K562 (cell line): ENCODE measurements at regions not wholly inside any gene's neighbourhood (a gene's known extent, or its start where the extent isn't known, plus 50 kb on each side); places are given as distances from the start of the nearest gene placed in this dataset.

Experiments used
- RFX5 ChIP-seq: IDR thresholded peaks from 2 replicates; pipeline ENCODE4 v1.6.1; 2011; ENCODE audit warnings: low read depth, mild to moderate bottlenecking, improper control_type of control experiment, low read length
- TF ChIP-seq, protein P1 (sequence below), 2 experiments: fragments of 450-650 bp in 1 of 2; IDR thresholded peaks; 2 replicates each; pipeline ENCODE4 v1.6.1; 2011 to 2017; ENCODE audit warnings: low read depth in 2 of 2, antibody characterized with exemption in 1 of 2, borderline replicate concordance in 1 of 2, low read length in 1 of 2, mild to moderate bottlenecking in 1 of 2, mixed read lengths in 1 of 2; ENCODE audit not compliant: control insufficient read depth in 1 of 2
- TF ChIP-seq, protein P2 (sequence below): IDR thresholded peaks from 3 replicates; pipeline ENCODE4 v1.6.1; 2011; ENCODE audit warnings: borderline replicate concordance, mild to moderate bottlenecking; ENCODE audit not compliant: insufficient read length, insufficient read depth
- TF ChIP-seq, protein P3 (sequence below), 2 experiments: IDR thresholded peaks in 1 of 2; conservative IDR thresholded peaks in 1 of 2; 2 replicates each; pipeline ENCODE4 v1.6.1; 2016; ENCODE audit warnings: low read depth in 2 of 2, mild to moderate bottlenecking in 1 of 2, missing compliant biosample characterization in 1 of 2, missing genetic modification characterization in 1 of 2, moderate library complexity in 1 of 2
- TF ChIP-seq, protein P4 (sequence below): fragments of 450-650 bp; IDR thresholded peaks from 2 replicates; pipeline ENCODE4 v1.6.1; 2017; ENCODE audit warnings: antibody characterized with exemption, mild to moderate bottlenecking

DNA sequence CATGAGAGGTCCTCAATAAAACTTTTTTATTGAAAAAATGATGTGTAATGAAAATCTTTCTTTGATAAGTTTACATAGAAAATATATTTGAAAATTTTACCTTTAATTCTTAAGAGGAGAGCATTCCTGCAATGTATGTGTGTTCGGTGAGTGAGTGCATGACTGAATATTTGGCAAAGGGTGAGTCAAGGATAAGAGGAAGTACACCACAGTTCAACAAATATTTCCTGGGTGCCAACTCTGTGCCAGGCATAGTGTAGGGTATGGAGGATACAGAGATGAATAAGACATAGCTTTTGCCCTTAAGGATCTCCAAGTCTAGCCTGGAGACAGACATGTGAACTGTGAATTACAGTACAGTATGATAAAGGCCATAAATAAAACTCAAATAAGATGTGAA is 84.7 kb upstream of the GPR101 start (continued):
- TF ChIP-seq, protein P1, sequence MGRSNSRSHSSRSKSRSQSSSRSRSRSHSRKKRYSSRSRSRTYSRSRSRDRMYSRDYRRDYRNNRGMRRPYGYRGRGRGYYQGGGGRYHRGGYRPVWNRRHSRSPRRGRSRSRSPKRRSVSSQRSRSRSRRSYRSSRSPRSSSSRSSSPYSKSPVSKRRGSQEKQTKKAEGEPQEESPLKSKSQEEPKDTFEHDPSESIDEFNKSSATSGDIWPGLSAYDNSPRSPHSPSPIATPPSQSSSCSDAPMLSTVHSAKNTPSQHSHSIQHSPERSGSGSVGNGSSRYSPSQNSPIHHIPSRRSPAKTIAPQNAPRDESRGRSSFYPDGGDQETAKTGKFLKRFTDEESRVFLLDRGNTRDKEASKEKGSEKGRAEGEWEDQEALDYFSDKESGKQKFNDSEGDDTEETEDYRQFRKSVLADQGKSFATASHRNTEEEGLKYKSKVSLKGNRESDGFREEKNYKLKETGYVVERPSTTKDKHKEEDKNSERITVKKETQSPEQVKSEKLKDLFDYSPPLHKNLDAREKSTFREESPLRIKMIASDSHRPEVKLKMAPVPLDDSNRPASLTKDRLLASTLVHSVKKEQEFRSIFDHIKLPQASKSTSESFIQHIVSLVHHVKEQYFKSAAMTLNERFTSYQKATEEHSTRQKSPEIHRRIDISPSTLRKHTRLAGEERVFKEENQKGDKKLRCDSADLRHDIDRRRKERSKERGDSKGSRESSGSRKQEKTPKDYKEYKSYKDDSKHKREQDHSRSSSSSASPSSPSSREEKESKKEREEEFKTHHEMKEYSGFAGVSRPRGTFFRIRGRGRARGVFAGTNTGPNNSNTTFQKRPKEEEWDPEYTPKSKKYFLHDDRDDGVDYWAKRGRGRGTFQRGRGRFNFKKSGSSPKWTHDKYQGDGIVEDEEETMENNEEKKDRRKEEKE (IDR thresholded peaks at IDR 0.05; ENCODE audit: borderline replicate concordance in 1 of 2, control insufficient read depth in 1 of 2, low read depth in 2 of 2, low read length in 1 of 2): no peak
- TF ChIP-seq, protein P2, sequence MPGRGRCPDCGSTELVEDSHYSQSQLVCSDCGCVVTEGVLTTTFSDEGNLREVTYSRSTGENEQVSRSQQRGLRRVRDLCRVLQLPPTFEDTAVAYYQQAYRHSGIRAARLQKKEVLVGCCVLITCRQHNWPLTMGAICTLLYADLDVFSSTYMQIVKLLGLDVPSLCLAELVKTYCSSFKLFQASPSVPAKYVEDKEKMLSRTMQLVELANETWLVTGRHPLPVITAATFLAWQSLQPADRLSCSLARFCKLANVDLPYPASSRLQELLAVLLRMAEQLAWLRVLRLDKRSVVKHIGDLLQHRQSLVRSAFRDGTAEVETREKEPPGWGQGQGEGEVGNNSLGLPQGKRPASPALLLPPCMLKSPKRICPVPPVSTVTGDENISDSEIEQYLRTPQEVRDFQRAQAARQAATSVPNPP: no peak
- TF ChIP-seq, protein P3, sequence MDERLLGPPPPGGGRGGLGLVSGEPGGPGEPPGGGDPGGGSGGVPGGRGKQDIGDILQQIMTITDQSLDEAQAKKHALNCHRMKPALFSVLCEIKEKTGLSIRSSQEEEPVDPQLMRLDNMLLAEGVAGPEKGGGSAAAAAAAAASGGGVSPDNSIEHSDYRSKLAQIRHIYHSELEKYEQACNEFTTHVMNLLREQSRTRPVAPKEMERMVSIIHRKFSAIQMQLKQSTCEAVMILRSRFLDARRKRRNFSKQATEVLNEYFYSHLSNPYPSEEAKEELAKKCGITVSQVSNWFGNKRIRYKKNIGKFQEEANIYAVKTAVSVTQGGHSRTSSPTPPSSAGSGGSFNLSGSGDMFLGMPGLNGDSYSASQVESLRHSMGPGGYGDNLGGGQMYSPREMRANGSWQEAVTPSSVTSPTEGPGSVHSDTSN (CRISPR knock-in tag; IDR thresholded peaks at IDR 0.05; ENCODE audit: low read depth): no peak
- TF ChIP-seq, protein P3 (tag; conservative IDR thresholded peaks at IDR 0.05; ENCODE audit: low read depth): no peak
- TF ChIP-seq, protein P4, sequence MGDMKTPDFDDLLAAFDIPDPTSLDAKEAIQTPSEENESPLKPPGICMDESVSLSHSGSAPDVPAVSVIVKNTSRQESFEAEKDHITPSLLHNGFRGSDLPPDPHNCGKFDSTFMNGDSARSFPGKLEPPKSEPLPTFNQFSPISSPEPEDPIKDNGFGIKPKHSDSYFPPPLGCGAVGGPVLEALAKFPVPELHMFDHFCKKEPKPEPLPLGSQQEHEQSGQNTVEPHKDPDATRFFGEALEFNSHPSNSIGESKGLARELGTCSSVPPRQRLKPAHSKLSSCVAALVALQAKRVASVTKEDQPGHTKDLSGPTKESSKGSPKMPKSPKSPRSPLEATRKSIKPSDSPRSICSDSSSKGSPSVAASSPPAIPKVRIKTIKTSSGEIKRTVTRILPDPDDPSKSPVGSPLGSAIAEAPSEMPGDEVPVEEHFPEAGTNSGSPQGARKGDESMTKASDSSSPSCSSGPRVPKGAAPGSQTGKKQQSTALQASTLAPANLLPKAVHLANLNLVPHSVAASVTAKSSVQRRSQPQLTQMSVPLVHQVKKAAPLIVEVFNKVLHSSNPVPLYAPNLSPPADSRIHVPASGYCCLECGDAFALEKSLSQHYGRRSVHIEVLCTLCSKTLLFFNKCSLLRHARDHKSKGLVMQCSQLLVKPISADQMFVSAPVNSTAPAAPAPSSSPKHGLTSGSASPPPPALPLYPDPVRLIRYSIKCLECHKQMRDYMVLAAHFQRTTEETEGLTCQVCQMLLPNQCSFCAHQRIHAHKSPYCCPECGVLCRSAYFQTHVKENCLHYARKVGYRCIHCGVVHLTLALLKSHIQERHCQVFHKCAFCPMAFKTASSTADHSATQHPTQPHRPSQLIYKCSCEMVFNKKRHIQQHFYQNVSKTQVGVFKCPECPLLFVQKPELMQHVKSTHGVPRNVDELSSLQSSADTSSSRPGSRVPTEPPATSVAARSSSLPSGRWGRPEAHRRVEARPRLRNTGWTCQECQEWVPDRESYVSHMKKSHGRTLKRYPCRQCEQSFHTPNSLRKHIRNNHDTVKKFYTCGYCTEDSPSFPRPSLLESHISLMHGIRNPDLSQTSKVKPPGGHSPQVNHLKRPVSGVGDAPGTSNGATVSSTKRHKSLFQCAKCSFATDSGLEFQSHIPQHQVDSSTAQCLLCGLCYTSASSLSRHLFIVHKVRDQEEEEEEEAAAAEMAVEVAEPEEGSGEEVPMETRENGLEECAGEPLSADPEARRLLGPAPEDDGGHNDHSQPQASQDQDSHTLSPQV: no peak
- no peak for TF ChIP-seq RFX5
